Endothelial cell of umbilical vein (primary cell): ENCODE measurements at regions not wholly inside any gene's neighbourhood (a gene's known extent, or its start where the extent isn't known, plus 50 kb on each side); places are given as distances from the start of the nearest gene placed in this dataset.
"Not testable (repeated sequence)": the region's sequence is repeated elsewhere in the genome, so short reads cannot be mapped to it uniquely, and the experiment has no call there.

Experiments used
- BruUV-seq: library from RNA; stranded (reverse); fragments of 400-500 nt; replicated peaks from 2 replicates; lab custom pipeline; 2021; lab: Mats Ljungman, UMichigan
- CTCF ChIA-PET: fragments of 300-600, 350-600 bp; sonication (Branson Sonifier 250); formaldehyde crosslinking; loops from one replicate; lab custom pipeline; 2021; ENCODE audit warnings: antibody characterized with exemption, inconsistent platforms; lab: Charles Lee
- POLR2A ChIA-PET: fragments of 300-600, 350-600 bp; sonication (Branson Sonifier 250); formaldehyde crosslinking; loops from one replicate; lab custom pipeline; 2021; ENCODE audit warnings: antibody characterized with exemption, inconsistent platforms; lab: Charles Lee
- DNase-seq: peaks from one replicate; pipeline ENCODE4 v3.0.0-alpha.2; 2011; ENCODE audit warnings: low read depth, low spot score
- FAIRE-seq: peaks from 2 replicates; lab custom pipeline; 2011; peaks lifted over from hg19 to GRCh38; lab: Jason Lieb, UNC
- H2AFZ ChIP-seq: 2 replicates; pipeline ENCODE4 v1.6.0; 2012; ENCODE audit warnings: low read depth, low read length, control low read depth, inconsistent platforms
- H3K27ac ChIP-seq: 2 replicates; pipeline ENCODE4 v1.5.1; 2011; ENCODE audit warnings: low read depth, mild to moderate bottlenecking, control low read depth, low read length, moderate library complexity; ENCODE audit not compliant: insufficient read depth
- H3K27me3 ChIP-seq, 2 experiments: 2 replicates each; pipeline versions ENCODE4 v1.6.0 to v1.6.1; 2011; ENCODE audit warnings: low read length in 2 of 2, mixed read lengths in 1 of 2; ENCODE audit not compliant: control insufficient read depth in 2 of 2, insufficient read depth in 2 of 2
- H3K36me3 ChIP-seq, 2 experiments: 2 replicates in 1 of 2; 3 replicates in 1 of 2; pipeline ENCODE4 v1.5.1; 2011; ENCODE audit warnings: low read length in 2 of 2, mild to moderate bottlenecking in 1 of 2, moderate library complexity in 1 of 2; ENCODE audit not compliant: control insufficient read depth in 2 of 2, insufficient read depth in 2 of 2; ENCODE audit errors: extremely low read depth in 1 of 2
- H3K4me1 ChIP-seq: 3 replicates; pipeline ENCODE4 v1.5.1; 2011; ENCODE audit warnings: mild to moderate bottlenecking, low read length; ENCODE audit not compliant: control insufficient read depth, insufficient read depth; ENCODE audit errors: extremely low read depth
- H3K4me2 ChIP-seq: 2 replicates; pipeline ENCODE4 v1.6.1; 2011; ENCODE audit warnings: low read length, control low read depth, mixed read lengths; ENCODE audit not compliant: insufficient read depth
- H3K4me3 ChIP-seq, 3 experiments: fragments of 200-600 bp in 1 of 3; sonication (generic), shearing (Covaris generic) in 1 of 3; replicated peaks in 1 of 3; 2 replicates each; pipeline ENCODE4 v1.5.1; 2011 to 2016; ENCODE audit warnings: control low read depth in 3 of 3, low read length in 3 of 3, mild to moderate bottlenecking in 2 of 3, inconsistent platforms in 1 of 3, low read depth in 1 of 3, moderate library complexity in 1 of 3; ENCODE audit not compliant: insufficient read depth in 1 of 3
- H3K79me2 ChIP-seq: 2 replicates; pipeline ENCODE4 v1.6.0; 2012; ENCODE audit warnings: low read length, inconsistent platforms; ENCODE audit not compliant: control insufficient read depth, insufficient read depth
- H3K9ac ChIP-seq: replicated peaks from 2 replicates; pipeline ENCODE3; 2011; ENCODE audit warnings: low read length, control low read depth; ENCODE audit not compliant: insufficient read depth; ENCODE audit errors: extremely low read depth
- H3K9me1 ChIP-seq: replicated peaks from 3 replicates; pipeline ENCODE4 v1.6.0; 2011; ENCODE audit warnings: mild to moderate bottlenecking, low read length; ENCODE audit not compliant: control insufficient read depth, insufficient read depth; ENCODE audit errors: extremely low read depth
- H3K9me3 ChIP-seq: replicated peaks from 2 replicates; pipeline ENCODE4 v1.5.1; 2012; ENCODE audit warnings: low read length, inconsistent platforms; ENCODE audit not compliant: control insufficient read depth, insufficient read depth
- H4K20me1 ChIP-seq: replicated peaks from 2 replicates; pipeline ENCODE3; 2011; ENCODE audit warnings: mild to moderate bottlenecking, low read length; ENCODE audit not compliant: control insufficient read depth, insufficient read depth; ENCODE audit errors: extremely low read depth
- CTCF ChIP-seq, 2 donors: IDR thresholded peaks; 1 replicate in 1 of 2; 2 replicates in 1 of 2; pipeline ENCODE4 v1.5.1; 2011; ENCODE audit warnings: low read length in 2 of 2, mild to moderate bottlenecking in 2 of 2, moderate library complexity in 2 of 2, control low read depth in 1 of 2, inconsistent platforms in 1 of 2, low read depth in 1 of 2; ENCODE audit not compliant: insufficient read depth in 1 of 2; ENCODE audit errors: extremely low read depth in 1 of 2
- EZH2 ChIP-seq: IDR thresholded peaks from 2 replicates; pipeline ENCODE4 v1.6.1; 2012; ENCODE audit warnings: borderline replicate concordance, low read depth, mild to moderate bottlenecking, moderate library complexity, low read length, inconsistent platforms; ENCODE audit not compliant: severe bottlenecking
- FOS ChIP-seq: IDR thresholded peaks from 2 replicates; pipeline ENCODE4 v1.6.1; 2011; ENCODE audit warnings: mild to moderate bottlenecking, low read length, moderate library complexity, borderline replicate concordance; ENCODE audit not compliant: insufficient read depth
- GATA2 ChIP-seq: IDR thresholded peaks from 2 replicates; pipeline ENCODE4 v1.7.0; 2011; ENCODE audit warnings: low read depth, mild to moderate bottlenecking, moderate library complexity, mixed read lengths, low read length; ENCODE audit not compliant: insufficient read length, insufficient read depth
- JUN ChIP-seq: IDR thresholded peaks from 2 replicates; pipeline ENCODE4 v1.6.1; 2011; ENCODE audit warnings: borderline replicate concordance, low read depth; ENCODE audit not compliant: insufficient read length, insufficient read depth
- MAX ChIP-seq: IDR thresholded peaks from 2 replicates; pipeline ENCODE4 v1.6.1; 2011; ENCODE audit not compliant: insufficient read depth, insufficient read length
- MYC ChIP-seq: IDR thresholded peaks from one replicate; pipeline ENCODE4 v1.6.1; 2011; ENCODE audit warnings: mild to moderate bottlenecking, low read depth, low read length
- POLR2A ChIP-seq: IDR thresholded peaks from 2 replicates; pipeline ENCODE4 v1.6.1; 2012; ENCODE audit warnings: low read depth, mild to moderate bottlenecking, control low read depth, low read length
- POLR2AphosphoS5 ChIP-seq: IDR thresholded peaks from 2 replicates; pipeline ENCODE4 v1.6.1; 2012; ENCODE audit warnings: low read depth, mild to moderate bottlenecking, control low read depth, low read length, moderate library complexity; ENCODE audit not compliant: insufficient read depth
- dilution Hi-C: fragments of 300-500 bp; cut with MboI; formaldehyde crosslinking; loops from one replicate; pipeline ENCODE4 v1.15.0; 2019; ENCODE audit warnings: low sequenced_read_pairs; ENCODE audit not compliant: extremely low pct_ligation_motif_present
- intact Hi-C: fragments of 100-400 bp; cut with micrococcal nuclease; formaldehyde crosslinking; loops from one replicate; pipeline ENCODE4 v1.10.0; 2022

GRCh38 chr6:78749326-78749725 is 118.0 kb upstream of the IRAK1BP1 start:
- no TSS peak for BruUV-seq
- intact Hi-C loops: no loop called here
- ChIA-PET CTCF (no interaction called here), POLR2A (no interaction called here)
- Histone ChIP-seq H2AFZ (no peak overlapping the region), H3K9ac (no peak overlapping the region), H3K9me1 (no peaks in the 10 kb centered on the region), H3K9me3 (no peaks in the 10 kb centered on the region), H3K27me3 (no peaks in the 10 kb centered on the region), H3K4me3 (no peak overlapping the region), H3K79me2 (no peaks in the 10 kb centered on the region), H4K20me1 (no peaks in the 10 kb centered on the region), H3K36me3 (no peaks in the 10 kb centered on the region), H3K4me2 (no peak overlapping the region), H3K27ac (no peak overlapping the region), H3K4me1 (no peaks in the 10 kb centered on the region)
- FAIRE-seq: no peak
- dilution Hi-C loops: no loop called here
- DNase-seq: no peak
- TF ChIP-seq POLR2A: no peak

GRCh38 chr6:78758297-78758798 is 109.0 kb upstream of the IRAK1BP1 start:
- H2AFZ ChIP-seq, H4K20me1 ChIP-seq, DNase-seq, H3K4me1 ChIP-seq, H3K9ac ChIP-seq, H3K27ac ChIP-seq, H3K4me3 ChIP-seq, intact Hi-C loops, H3K36me3 ChIP-seq, H3K27me3 ChIP-seq, H3K79me2 ChIP-seq, POLR2A ChIA-PET, FAIRE-seq, H3K9me3 ChIP-seq, BruUV-seq, dilution Hi-C loops, H3K9me1 ChIP-seq, H3K4me2 ChIP-seq, CTCF ChIA-PET: not testable (repeated sequence)

GRCh38 chr6:78768271-78768670 is 99.1 kb upstream of the IRAK1BP1 start:
- Histone ChIP-seq H3K9me1 (no peaks in the 10 kb centered on the region), H3K4me3 (no peak overlapping the region), H3K9ac (no peak overlapping the region), H2AFZ (no peak overlapping the region), H3K27ac (no peak overlapping the region), H3K4me2 (no peak overlapping the region), H3K4me1 (no peaks in the 10 kb centered on the region), H3K79me2 (no peaks in the 10 kb centered on the region), H3K27me3 (peaks cover 0 to 6% of the 10 kb centered on the region in 2 experiments), H4K20me1 (no peaks in the 10 kb centered on the region), H3K9me3 (no peaks in the 10 kb centered on the region), H3K36me3 (no peaks in the 10 kb centered on the region)
- ChIA-PET POLR2A (interaction anchor here (0.6 kb wide), 1 partner anchor 169 kb away, joined by 4 read pairs; no protein-coding TSS in a partner anchor), CTCF (no interaction called here)
- no TSS peak for BruUV-seq
- TF ChIP-seq JUN (no peak), POLR2AphosphoS5 (no peak), MAX (no peak), GATA2 (no peak), FOS (no peak), CTCF (IDR thresholded peaks at IDR 0.05; ENCODE audit: extremely low read depth in 1 of 2, insufficient read depth in 1 of 2, low read depth in 1 of 2, low read length in 2 of 2) (no peak), POLR2A (no peak), MYC (no peak), EZH2 (no peak)
- intact Hi-C loops (no loop called here), dilution Hi-C loops (no loop called here)
- DNase-seq (no peak), FAIRE-seq (no peak)
